ENCODE measurements at regions not wholly inside any gene's neighbourhood (a gene's known extent, or its start where the extent isn't known, plus 50 kb on each side); places are given as distances from the start of the nearest gene placed in this dataset.

- no peak for DNase-seq
Observed at GRCh38 chr5:136689552-136689951, 324.2 kb upstream of the TRPC7 start.

GRCh38 chr5:136686192-136686872 is 321.0 kb upstream of the TRPC7 start:
- no peak for DNase-seq

- no peak for DNase-seq
Observed at GRCh38 chr5:136682986-136683385, 317.6 kb upstream of the TRPC7 start.

- DNase-seq: no peak
Observed at GRCh38 chr5:136679233-136679632, 313.9 kb upstream of the TRPC7 start.

- DNase-seq: no peak
Observed at GRCh38 chr5:136677217-136677616, 311.9 kb upstream of the TRPC7 start.

GRCh38 chr5:136676685-136677084 is 311.3 kb upstream of the TRPC7 start:
- DNase-seq: no peak

GRCh38 chr5:136675769-136676168 is 310.4 kb upstream of the TRPC7 start:
- no peak for DNase-seq

- no peak for DNase-seq
Observed at GRCh38 chr5:136674178-136674577, 308.8 kb upstream of the TRPC7 start.

GRCh38 chr5:136667789-136668188 is 302.4 kb upstream of the TRPC7 start:
- DNase-seq: no peak

GRCh38 chr5:136666970-136667620 is 301.8 kb upstream of the TRPC7 start:
- no peak for DNase-seq

GRCh38 chr5:136665331-136665730 is 300.0 kb upstream of the TRPC7 start:
- no peak for DNase-seq

- peak in 1 of 3 donors; percentile 2 for DNase-seq
Observed at GRCh38 chr5:136661026-136661425, 295.7 kb upstream of the TRPC7 start.

GRCh38 chr5:136656811-136657210 is 291.5 kb upstream of the TRPC7 start:
- peak in 1 of 3 donors; percentile 32 for DNase-seq

- DNase-seq: peak in 1 of 3 donors; percentile 11
Observed at GRCh38 chr5:136655468-136655867, 290.1 kb upstream of the TRPC7 start.

- DNase-seq: no peak
Observed at GRCh38 chr5:136646915-136647314, 281.6 kb upstream of the TRPC7 start.

GRCh38 chr5:136642976-136643375 is 277.6 kb upstream of the TRPC7 start:
- no peak for DNase-seq

- no peak for DNase-seq
Observed at GRCh38 chr5:136639616-136640015, 274.3 kb upstream of the TRPC7 start.

- no peak for DNase-seq
Observed at GRCh38 chr5:136638084-136638483, 272.7 kb upstream of the TRPC7 start.

- no peak for DNase-seq
Observed at GRCh38 chr5:136636001-136636400, 270.7 kb upstream of the TRPC7 start.

- no peak for DNase-seq
Observed at GRCh38 chr5:136631186-136631585, 265.8 kb upstream of the TRPC7 start.

GRCh38 chr5:136629125-136629792 is 263.9 kb upstream of the TRPC7 start:
- DNase-seq: no peak

- DNase-seq: no peak
Observed at GRCh38 chr5:136626531-136626930, 261.2 kb upstream of the TRPC7 start.

GRCh38 chr5:136622747-136623146 is 257.4 kb upstream of the TRPC7 start:
- no peak for DNase-seq

Measured in muscle of back (tissue), 3 donors.